H1 (cell line): ENCODE measurements at regions not wholly inside any gene's neighbourhood (a gene's known extent, or its start where the extent isn't known, plus 50 kb on each side); places are given as distances from the start of the nearest gene placed in this dataset.

Source experiments
- CTCF ChIA-PET: fragments of 300-600 bp; sonication (Branson Sonifier 250); formaldehyde crosslinking; loops from one replicate; lab custom pipeline; 2021; ENCODE audit not compliant: partially characterized antibody; lab: Charles Lee
- POLR2A ChIA-PET: fragments of 300-600 bp; sonication (Branson Sonifier 250); formaldehyde crosslinking; loops from one replicate; lab custom pipeline; 2021; ENCODE audit warnings: inconsistent platforms; ENCODE audit not compliant: partially characterized antibody; lab: Charles Lee
- DNase-seq, 2 experiments: peaks; one replicate each; pipeline versions ENCODE4 v3.0.0 to v3.0.0-alpha.2; 2010 to 2022; ENCODE audit warnings: low spot score in 2 of 2, low read depth in 1 of 2, mixed read lengths in 1 of 2
- FAIRE-seq: peaks from 2 replicates; lab custom pipeline; 2011; peaks lifted over from hg19 to GRCh38; lab: Jason Lieb, UNC
- H2AFZ ChIP-seq: 2 replicates; pipeline ENCODE4 v1.8.1; 2012; ENCODE audit warnings: low read length, inconsistent platforms
- H2AK5ac ChIP-seq: 2 replicates; pipeline ENCODE4 v1.6.1; 2013; ENCODE audit warnings: low read depth, low read length
- H2BK120ac ChIP-seq: replicated peaks from 2 replicates; pipeline ENCODE3; 2013; ENCODE audit warnings: low read depth, low read length, inconsistent platforms
- H2BK12ac ChIP-seq: 2 replicates; pipeline ENCODE4 v1.6.1; 2013; ENCODE audit warnings: low read depth, low read length
- H2BK15ac ChIP-seq: 2 replicates; pipeline ENCODE4 v1.6.1; 2013; ENCODE audit warnings: low read length
- H2BK20ac ChIP-seq: 2 replicates; pipeline ENCODE4 v1.6.1; 2013; ENCODE audit warnings: low read length
- H2BK5ac ChIP-seq: 2 replicates; pipeline ENCODE4 v1.6.1; 2013; ENCODE audit warnings: low read depth, low read length
- H3K14ac ChIP-seq: 2 replicates; pipeline ENCODE4 v1.6.1; 2013; ENCODE audit warnings: inconsistent platforms; ENCODE audit not compliant: insufficient read length
- H3K18ac ChIP-seq: 2 replicates; pipeline ENCODE4 v1.6.1; 2013; ENCODE audit warnings: low read length; ENCODE audit errors: extremely low read depth
- H3K23ac ChIP-seq: 2 replicates; pipeline ENCODE4 v1.6.1; 2013; ENCODE audit warnings: inconsistent platforms; ENCODE audit not compliant: insufficient read length
- H3K23me2 ChIP-seq: 2 replicates; pipeline ENCODE4 v1.6.1; 2013; ENCODE audit warnings: low read depth, low read length
- H3K27ac ChIP-seq: 2 replicates; pipeline ENCODE4 v1.6.1; 2011; ENCODE audit warnings: low read depth, low read length, inconsistent platforms
- H3K27me3 ChIP-seq, 4 experiments: replicated peaks in 1 of 4; 1 replicate in 1 of 4; 2 replicates in 3 of 4; pipeline versions ENCODE4 v1.6.1 to v1.8.1; 2011 to 2013; ENCODE audit warnings: low read length in 3 of 4, mild to moderate bottlenecking in 3 of 4, inconsistent platforms in 2 of 4, mixed read lengths in 2 of 4, moderate library complexity in 1 of 4; ENCODE audit not compliant: control insufficient read depth in 3 of 4, insufficient read depth in 3 of 4; ENCODE audit errors: extremely low read depth in 1 of 4
- H3K36me3 ChIP-seq, 4 experiments: 2 replicates each; pipeline versions ENCODE4 v1.6.1 to v1.8.1; 2011 to 2013; ENCODE audit warnings: mild to moderate bottlenecking in 4 of 4, low read length in 3 of 4, moderate library complexity in 2 of 4, control low read depth in 1 of 4, inconsistent platforms in 1 of 4; ENCODE audit not compliant: insufficient read depth in 4 of 4, control insufficient read depth in 2 of 4
- H3K4ac ChIP-seq: replicated peaks from 2 replicates; pipeline ENCODE3; 2013; ENCODE audit warnings: low read length, low read depth, mixed read lengths, inconsistent platforms; ENCODE audit not compliant: insufficient read length
- H3K4me1 ChIP-seq, 4 experiments: replicated peaks in 1 of 4; 1 replicate in 1 of 4; 2 replicates in 3 of 4; pipeline versions ENCODE4 v1.6.1 to v1.8.1; 2011 to 2013; ENCODE audit warnings: low read length in 3 of 4, inconsistent platforms in 2 of 4, mixed read lengths in 1 of 4; ENCODE audit not compliant: insufficient read depth in 4 of 4, control insufficient read depth in 3 of 4
- H3K4me2 ChIP-seq, 2 experiments: 2 replicates each; pipeline versions ENCODE4 v1.6.1 to v1.8.1; 2011 to 2013; ENCODE audit warnings: low read depth in 2 of 2, low read length in 2 of 2, control low read depth in 1 of 2, inconsistent platforms in 1 of 2, mild to moderate bottlenecking in 1 of 2; ENCODE audit not compliant: insufficient read depth in 1 of 2
- H3K4me3 ChIP-seq, 4 experiments: fragments of 200-600, 300-600 bp in 1 of 4; sonication (generic), shearing (Covaris generic), sonication (Bioruptor Twin) in 1 of 4; 2 replicates each; pipeline versions ENCODE4 v1.5.1 to v1.8.1; 2011 to 2016; ENCODE audit warnings: low read length in 4 of 4, low read depth in 3 of 4, control low read depth in 2 of 4, inconsistent platforms in 2 of 4, mild to moderate bottlenecking in 2 of 4, mixed read lengths in 1 of 4, moderate library complexity in 1 of 4; ENCODE audit not compliant: insufficient read depth in 2 of 4; ENCODE audit errors: extremely low read depth in 1 of 4
- H3K56ac ChIP-seq: replicated peaks from 2 replicates; pipeline ENCODE3; 2013; ENCODE audit warnings: low read depth, mild to moderate bottlenecking, mixed read lengths, low read length, inconsistent platforms; ENCODE audit not compliant: insufficient read length
- H3K79me1 ChIP-seq: 2 replicates; pipeline ENCODE4 v1.6.1; 2013; ENCODE audit warnings: low read depth, low read length, control low read depth
- H3K79me2 ChIP-seq, 2 experiments: 2 replicates each; pipeline versions ENCODE4 v1.6.1 to v1.8.1; 2012 to 2013; ENCODE audit warnings: low read length in 2 of 2, mild to moderate bottlenecking in 2 of 2, inconsistent platforms in 1 of 2; ENCODE audit not compliant: insufficient read depth in 2 of 2, control insufficient read depth in 1 of 2
- H3K9ac ChIP-seq, 4 experiments: replicated peaks in 1 of 4; 1 replicate in 1 of 4; 2 replicates in 3 of 4; pipeline versions ENCODE4 v1.6.1 to v1.8.1; 2011 to 2013; ENCODE audit warnings: low read depth in 3 of 4, low read length in 3 of 4, control low read depth in 2 of 4, mild to moderate bottlenecking in 2 of 4, moderate library complexity in 2 of 4, inconsistent platforms in 1 of 4; ENCODE audit errors: extremely low read depth in 1 of 4
- H3K9me3 ChIP-seq, 2 experiments: 2 replicates each; pipeline versions ENCODE4 v1.6.1 to v1.8.1; 2012 to 2013; ENCODE audit warnings: mild to moderate bottlenecking in 2 of 2, moderate library complexity in 2 of 2, control low read depth in 1 of 2, inconsistent platforms in 1 of 2, low read depth in 1 of 2, low read length in 1 of 2, mixed read lengths in 1 of 2; ENCODE audit not compliant: insufficient read depth in 2 of 2
- H4K20me1 ChIP-seq, 2 experiments: replicated peaks in 1 of 2; 2 replicates each; pipeline versions ENCODE3 to v1.8.1; 2011 to 2013; ENCODE audit warnings: inconsistent platforms in 2 of 2, low read length in 2 of 2, mild to moderate bottlenecking in 1 of 2; ENCODE audit not compliant: insufficient read depth in 2 of 2, control insufficient read depth in 1 of 2
- H4K5ac ChIP-seq: 2 replicates; pipeline ENCODE4 v1.6.1; 2013; ENCODE audit warnings: low read length, low read depth, mixed read lengths, inconsistent platforms; ENCODE audit not compliant: insufficient read length
- H4K8ac ChIP-seq: 2 replicates; pipeline ENCODE4 v1.8.0; 2013; ENCODE audit warnings: mild to moderate bottlenecking, moderate library complexity, low read length, inconsistent platforms; ENCODE audit not compliant: insufficient read depth; ENCODE audit errors: extremely low read depth
- H4K91ac ChIP-seq: replicated peaks from 2 replicates; pipeline ENCODE3; 2013; ENCODE audit warnings: low read length, mixed read lengths, inconsistent platforms; ENCODE audit not compliant: insufficient read length
- SIRT6 ChIP-seq: IDR thresholded peaks from one replicate; pipeline ENCODE4 v1.7.1; 2012; ENCODE audit warnings: low read length, inconsistent platforms
- whole genome bisulfite sequencing, 2 experiments: shearing (Covaris generic) in 1 of 2; methylation state at CpG; one replicate each; pipeline versions ENCODE4 v1.1.6 to v1.1.7; 2013 to 2015; ENCODE audit warnings: low lambda C conversion rate in 2 of 2, mixed read lengths in 2 of 2, inconsistent platforms in 1 of 2, low coverage in 1 of 2, missing lambda C conversion rate in 1 of 2; ENCODE audit not compliant: insufficient replicate concordance in 2 of 2, insufficient coverage in 1 of 2, insufficient read length in 1 of 2; ENCODE audit errors: extremely low coverage in 1 of 2, missing lambda C conversion rate in 1 of 2; 5-methylcytosine and 5-hydroxymethylcytosine counted together

- CTCF ChIA-PET, result no interaction called here
- Histone ChIP-seq H2BK120ac (no peak overlapping the region), H2AK5ac (no peak overlapping the region), H2AFZ (no peak overlapping the region), H2BK20ac (no peak overlapping the region), H4K5ac (no peak overlapping the region), H3K56ac (no peak overlapping the region), H3K79me1 (no peaks in the 10 kb centered on the region), H3K27ac (no peak overlapping the region), H2BK15ac (no peak overlapping the region), H4K8ac (no peak overlapping the region), H3K14ac (no peak overlapping the region), H3K4me1 (no peaks in the 10 kb centered on the region; a peak in 1 of 7 replicates), H3K23ac (no peak overlapping the region), H3K4me2 (no peak overlapping the region), H2BK12ac (no peak overlapping the region), H4K91ac (no peak overlapping the region), H3K27me3 (no peaks in the 10 kb centered on the region), H3K9me3 (no peaks in the 10 kb centered on the region), H3K9ac (no peak overlapping the region), H3K23me2 (no peaks in the 10 kb centered on the region; the same call in 1 of the 2 replicates), H3K79me2 (no peaks in the 10 kb centered on the region), H4K20me1 (no peaks in the 10 kb centered on the region), H3K36me3 (no peaks in the 10 kb centered on the region), H3K4me3 (no peak overlapping the region), H3K4ac (no peak overlapping the region), H3K18ac (no peak overlapping the region), H2BK5ac (no peak overlapping the region)
- DNase-seq (no peak), FAIRE-seq (no peak)
- WGBS, 2 experiments, result 69% methylated on average over 1 of the region's 1 CpG; no CpG with 5 or more reads in 1 of the 2 experiments
- POLR2A ChIA-PET, result no interaction called here
- no peak for TF ChIP-seq SIRT6
These were observed 653.1 kb downstream of the EFNA5 start for GRCh38 chr5:107017616-107018015.
